GM18868 (cell line): ENCODE measurements at regions not wholly inside any gene's neighbourhood (a gene's known extent, or its start where the extent isn't known, plus 50 kb on each side); places are given as distances from the start of the nearest gene placed in this dataset.

Experiments
- ATAC-seq: cut with Tn5 transposase; IDR thresholded peaks from one replicate; pipeline ENCODE4 v1.9.1; 2021; ENCODE audit warnings: mild to moderate bottlenecking, moderate library complexity; ENCODE audit not compliant: unreplicated experiment

DNA sequence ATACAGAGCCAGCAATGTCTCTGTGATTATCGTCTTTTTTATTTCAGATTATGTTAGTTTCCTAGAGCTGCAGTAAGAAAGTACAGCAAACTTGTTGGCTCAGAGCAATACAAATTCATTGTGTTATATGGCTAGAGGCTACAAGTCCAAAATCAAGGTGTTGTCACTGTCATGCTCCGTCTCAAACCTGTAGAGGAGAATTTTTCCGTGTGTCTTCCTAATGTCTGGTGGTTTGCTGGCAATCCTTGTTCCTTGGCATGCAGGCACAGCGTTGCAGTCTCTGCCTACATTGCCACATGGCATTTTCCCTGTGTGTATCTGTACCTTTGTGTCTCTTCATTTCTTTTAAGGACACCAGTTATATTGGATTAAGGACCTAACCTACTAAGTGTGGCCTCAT is 244.4 kb downstream of the LRRIQ3 start:
- no peak for ATAC-seq

DNA sequence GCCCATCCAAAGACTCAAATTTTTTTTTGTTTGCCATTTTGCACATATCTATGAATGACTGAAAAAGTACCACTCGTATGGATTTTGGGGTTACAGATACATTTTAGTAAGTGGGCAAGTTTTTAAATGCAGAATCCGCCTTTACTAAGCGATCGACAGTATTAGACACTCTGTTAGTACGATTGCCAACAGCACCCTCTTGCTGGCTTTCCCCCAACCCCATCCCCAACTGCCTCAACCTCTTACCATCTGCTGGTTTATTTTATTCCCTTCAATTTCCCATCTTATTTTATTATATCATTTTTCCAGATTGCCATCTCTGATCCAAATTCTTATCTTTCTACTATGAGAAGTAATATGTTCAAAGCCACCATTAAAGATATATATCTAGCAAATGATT is 244.8 kb downstream of the LRRIQ3 start:
- ATAC-seq, result no peak

DNA sequence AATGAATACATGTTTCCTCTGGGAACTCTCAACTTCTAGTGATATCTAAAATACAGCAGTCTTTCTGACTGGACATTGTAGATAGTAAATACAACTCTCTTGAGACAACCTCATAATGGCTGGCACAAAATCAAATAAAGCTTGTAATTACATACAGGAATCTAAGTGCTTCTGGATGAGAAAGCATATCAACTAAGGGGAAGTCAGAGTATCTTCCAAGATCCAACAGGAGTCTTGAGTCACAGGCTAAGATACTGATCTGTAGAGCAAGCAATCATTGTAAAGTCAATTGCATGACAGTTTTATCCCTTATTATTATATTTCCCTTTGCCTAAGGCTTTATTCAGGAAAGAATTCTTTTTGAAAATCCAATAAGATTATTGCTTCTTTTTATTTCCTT is 249.9 kb downstream of the LRRIQ3 start:
- ATAC-seq, result no peak

DNA sequence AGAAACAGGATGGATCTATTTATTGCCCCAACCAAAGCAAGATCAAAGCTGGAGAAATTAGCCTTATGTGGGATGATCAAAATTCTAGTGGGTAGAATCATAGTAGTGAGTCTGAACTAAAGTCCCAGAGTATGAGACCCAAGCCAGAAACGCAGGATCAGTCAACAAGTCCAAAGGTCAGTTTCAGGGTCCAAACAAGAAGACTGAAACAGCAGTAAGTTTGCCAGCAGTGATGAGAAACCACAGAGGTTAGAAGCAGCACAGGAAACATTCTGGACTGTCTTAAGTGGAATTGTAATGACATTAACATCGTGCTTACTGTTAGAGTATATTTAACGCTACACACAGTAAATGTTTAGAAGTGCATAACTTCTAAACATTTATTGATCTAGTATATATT is 251.0 kb downstream of the LRRIQ3 start:
- no peak for ATAC-seq

DNA sequence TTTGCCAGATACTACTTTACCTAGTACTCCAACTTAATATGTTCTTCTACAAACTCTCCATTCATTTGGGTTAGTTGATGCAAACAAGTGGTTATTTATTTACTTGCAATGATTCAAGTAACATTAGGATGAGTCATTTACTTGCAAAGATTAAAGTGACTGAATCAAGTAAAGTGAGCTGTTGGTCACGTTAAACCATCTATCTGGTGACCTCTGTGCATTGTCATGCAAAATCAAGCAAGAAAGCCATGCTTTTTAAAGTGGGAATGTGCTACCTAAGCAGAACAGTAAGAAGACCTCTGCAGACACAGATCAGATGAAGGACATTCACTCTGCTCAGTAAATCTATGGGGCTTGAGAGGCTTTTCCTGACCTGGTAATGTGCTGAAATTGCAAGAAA is 254.7 kb downstream of the LRRIQ3 start:
- ATAC-seq, result no peak

DNA sequence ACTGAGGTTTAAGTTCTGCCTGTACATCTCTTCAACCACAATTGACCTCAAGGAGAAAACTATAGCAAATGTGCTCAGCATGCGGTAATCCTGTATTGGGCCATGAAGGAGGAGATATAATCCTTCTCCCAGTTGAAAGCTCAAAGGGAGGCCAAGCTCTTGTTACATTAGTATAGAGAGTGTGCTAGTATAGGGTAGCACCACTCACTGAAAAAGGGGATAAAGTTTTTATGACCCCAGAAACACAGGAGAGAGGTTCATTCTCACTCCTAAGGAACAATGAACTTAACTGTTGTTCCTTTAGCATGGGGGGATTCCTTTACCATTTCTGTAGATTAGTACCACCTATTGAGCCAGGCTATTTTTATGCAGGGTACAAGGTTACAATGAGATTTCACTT is 267.7 kb downstream of the LRRIQ3 start:
- no peak for ATAC-seq

DNA sequence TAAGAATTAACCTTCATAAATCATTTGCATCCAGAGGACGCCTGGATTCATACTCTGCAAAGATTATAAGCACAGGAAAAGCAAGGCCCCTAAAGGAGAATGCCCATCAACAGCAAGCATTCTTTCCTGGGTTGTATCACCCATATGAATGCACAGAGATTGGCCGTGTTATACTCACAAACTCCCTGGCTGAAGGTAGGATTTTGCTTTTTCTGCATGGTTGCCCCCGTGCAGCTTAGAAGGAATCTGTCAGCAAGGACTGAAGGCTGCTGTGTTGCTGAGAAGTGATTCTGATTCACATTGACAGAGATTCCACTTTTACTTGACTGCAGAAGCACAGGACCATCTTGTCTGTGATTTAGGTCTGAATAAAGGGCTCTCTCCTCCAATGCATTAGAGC is 283.0 kb downstream of the LRRIQ3 start:
- no peak for ATAC-seq

DNA sequence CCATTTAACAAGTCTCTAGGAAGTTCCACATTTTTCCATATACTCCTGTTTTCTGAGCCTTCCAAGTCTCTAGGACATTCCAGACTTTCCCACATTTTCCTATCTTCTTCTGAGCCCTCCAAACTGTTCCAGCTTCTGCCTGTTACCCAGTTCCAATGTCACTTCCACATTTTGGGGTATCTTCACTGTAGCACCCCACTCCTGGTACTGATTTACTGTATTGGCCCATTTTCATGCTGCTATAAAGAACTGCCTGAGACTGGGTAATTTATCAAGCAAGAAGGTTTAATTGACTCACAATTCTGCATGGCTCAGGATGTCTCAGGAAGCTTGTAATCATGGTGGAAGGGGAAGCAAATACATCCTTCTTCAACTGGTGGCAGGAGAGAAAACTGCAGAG is 285.0 kb downstream of the LRRIQ3 start:
- ATAC-seq, result no peak

DNA sequence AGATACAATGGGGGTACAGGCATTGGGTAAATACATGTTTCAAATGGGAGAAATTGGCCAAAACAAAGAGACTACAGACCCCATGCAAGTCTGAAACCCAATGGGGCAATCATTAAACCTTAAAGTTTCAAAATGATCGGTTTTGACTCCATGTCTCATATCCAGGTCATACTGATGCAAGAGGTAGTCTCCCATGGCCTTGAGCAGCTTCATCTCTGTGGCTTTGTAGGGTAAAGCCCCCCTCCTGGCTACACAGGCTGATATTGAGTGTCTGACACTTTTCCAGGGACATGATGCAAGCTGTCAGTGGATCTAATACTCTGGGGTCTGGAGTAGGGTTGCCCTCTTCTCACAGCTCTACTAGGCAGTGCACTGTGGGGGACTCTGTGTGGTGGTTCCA is 286.1 kb downstream of the LRRIQ3 start:
- ATAC-seq, result no peak

DNA sequence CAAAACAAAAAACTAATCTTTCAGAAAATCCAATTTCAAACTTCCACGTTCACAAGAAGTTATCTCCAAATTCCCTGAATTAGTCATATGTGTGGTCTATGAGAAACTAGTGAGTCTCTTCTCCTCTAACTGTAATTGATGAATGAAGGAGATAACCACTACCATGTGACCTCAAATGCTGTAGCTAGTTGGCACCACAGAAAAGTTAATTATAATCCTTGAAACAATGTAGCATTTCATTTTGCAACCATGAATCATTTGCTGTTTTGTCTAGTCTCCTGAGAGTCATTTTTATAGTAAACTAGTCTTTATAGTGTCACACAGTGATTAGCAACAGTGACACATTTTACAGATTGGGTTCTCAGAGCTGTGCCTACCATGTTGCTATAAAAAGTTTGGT is 287.5 kb downstream of the LRRIQ3 start:
- ATAC-seq, result no peak

DNA sequence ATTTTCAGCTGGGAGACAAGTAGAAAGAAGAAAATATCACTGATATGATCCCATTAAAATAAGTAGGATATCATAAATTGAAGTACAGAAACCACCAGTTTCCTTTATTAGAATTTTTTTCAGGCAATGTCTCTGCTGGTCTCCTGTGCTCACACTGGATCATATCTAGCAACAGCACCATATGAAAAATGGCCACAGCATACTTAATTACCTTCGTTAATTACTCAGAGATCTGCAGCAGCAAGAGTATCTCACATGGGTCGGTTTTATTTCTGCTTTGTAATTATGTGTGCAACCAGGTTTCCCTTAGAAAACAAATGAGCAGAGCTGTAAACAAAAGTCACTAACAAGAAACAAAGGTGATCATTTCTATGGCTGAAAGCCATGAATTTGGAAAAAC is 287.9 kb downstream of the LRRIQ3 start:
- ATAC-seq, result no peak

DNA sequence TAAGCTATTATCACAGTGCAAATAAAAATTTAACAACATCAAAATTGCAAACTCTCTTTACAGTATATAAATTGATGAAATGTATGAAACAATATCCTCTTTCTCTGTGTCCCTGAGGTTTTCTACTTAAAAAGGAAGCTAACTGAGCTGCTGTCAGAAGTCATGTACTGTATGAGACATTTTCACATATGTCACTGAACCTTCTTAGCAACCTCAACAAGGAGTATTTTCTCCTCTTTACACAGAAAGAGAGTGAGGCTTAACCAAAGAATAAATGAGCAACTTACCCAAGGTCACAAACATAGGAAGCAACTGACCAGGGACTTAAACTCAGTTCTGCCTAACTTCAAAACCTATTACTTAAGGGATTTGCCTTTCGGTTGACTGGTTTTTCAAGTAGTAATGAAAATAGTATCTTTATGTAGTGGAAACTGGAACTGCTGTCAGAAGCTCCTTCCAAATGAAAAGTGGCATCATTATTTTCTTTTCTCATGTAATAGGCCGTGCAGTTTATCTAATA is 288.9 kb downstream of the LRRIQ3 start:
- no peak for ATAC-seq

DNA sequence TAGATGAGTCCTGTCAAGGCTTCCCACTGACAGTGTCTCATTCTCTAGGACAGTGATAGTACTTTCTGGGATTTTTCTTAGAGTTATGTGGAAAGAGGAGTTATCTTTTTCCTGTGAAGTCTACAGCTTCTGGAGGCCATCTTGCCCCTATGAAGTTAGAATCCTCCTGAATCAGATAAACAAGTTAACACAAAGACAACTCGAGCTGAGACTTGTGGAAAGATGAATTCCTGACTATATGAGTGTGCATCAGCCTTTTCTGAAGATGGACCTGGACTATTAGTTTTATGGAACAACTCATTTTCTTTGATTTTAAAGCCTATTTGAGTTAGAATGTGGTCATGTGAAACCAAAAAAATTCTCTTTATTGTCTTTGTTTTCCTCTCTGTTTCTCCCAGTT is 290.9 kb downstream of the LRRIQ3 start:
- no peak for ATAC-seq

DNA sequence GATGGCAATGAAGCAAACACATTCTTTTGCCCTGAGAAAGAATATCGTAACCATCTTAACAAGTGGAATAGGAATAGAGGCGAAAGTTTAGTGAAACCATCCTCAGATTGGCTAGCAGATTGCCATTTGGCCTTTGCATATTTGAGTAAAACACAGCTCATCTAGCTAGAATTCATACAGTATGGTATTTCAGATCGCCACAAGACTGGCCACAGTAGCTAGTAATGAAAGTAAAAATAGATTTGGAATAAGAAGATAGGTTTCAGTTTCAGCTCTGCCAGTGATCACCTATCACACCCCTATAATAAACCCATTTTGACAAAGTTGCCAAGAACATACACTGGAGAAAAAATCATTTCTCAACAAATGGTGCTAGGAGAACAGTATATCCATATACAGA is 294.9 kb downstream of the LRRIQ3 start:
- no peak for ATAC-seq

DNA sequence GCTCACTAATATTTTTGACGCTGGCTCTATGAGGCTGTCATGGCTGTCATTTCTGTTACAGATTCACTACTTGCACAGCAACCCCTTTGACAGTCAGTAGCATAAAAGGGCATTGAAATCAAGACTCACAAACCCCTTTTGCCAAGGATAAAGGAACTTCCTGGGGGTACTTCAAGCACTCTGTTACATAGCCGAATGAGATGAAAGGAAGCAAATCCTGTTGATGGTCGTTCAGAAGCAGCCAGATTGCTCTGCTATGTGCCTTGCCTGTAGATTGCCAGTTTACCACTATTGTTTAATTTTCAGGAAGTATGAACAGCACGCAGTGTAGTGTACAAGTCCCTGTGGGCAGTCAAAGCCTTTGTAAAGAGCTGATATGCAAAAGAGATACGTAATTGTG is 296.2 kb downstream of the LRRIQ3 start:
- no peak for ATAC-seq

DNA sequence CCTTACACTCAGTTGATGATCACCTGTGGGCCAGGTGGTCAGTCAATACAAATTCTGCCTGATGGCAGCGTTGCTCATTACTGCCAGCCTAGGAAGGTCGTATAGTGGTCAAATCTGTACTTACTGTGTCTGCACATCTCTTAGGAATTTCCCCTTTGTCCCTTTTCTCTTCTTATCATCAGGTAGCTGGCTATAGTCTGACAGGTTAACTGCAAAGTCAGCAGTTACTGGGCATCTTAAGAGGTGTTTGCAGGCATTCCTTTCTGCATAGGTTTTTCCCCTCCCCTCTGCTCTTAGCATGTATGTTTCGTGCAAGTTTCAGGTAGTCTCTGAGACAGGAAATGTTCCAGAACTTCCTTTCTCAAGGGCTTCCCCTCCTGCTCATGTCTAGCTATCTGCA is 298.7 kb downstream of the LRRIQ3 start:
- ATAC-seq, result no peak

DNA sequence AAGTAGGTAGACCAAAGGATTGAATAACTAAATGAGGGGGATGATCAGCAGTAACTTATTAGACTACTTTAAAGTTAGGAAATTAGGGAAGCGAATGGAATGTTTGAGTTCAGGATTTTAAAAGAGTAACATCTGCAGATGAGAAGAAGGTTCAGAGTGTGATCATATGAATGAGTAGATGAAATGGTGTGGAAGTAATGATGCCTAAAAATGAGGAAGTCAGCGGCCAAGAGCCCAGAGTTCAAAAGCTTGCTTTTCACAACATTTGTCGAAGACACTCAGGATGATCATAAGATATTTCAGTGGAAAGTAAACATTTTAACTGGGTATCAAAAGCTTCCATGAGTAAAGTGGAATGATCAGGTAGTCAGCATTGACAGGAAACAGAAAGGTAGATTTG is 299.4 kb downstream of the LRRIQ3 start:
- ATAC-seq, result no peak

DNA sequence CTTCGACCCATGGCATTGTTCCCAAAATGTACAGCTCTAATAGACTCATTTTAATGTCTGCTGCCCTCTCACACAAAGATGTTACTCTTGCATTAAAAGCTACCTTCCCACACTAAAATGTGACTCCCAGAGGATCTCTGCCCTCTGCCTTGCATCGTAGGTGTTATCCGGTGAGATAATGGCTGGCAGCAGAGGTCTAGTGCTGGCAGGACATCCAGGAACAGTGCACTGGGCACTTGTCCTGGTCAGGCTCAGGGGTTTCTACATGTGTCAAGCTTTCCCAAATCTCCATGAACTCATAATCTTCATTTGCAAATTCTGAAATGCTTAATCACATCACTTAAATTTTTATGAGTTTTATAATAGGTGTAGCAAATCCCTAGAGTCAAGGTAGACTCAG is 310.6 kb downstream of the LRRIQ3 start:
- no peak for ATAC-seq

DNA sequence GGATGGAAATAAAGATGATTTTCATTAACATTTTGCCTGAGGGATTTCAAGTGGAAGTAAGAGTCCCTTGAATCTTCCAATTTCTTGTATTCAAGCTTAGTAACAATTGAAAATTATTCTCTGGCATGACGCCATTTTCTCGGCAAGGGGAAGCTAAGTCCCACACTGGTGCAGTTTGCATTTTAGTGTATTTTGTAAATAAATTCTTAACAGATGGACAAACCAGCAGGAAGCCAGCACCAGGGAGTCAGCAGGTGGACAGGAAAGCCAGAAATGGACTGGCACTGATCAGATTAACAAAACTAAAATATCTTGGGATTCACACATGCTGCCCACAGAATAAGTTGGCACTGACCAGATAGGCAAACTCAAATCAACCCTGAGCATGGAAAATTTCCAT is 311.3 kb downstream of the LRRIQ3 start:
- ATAC-seq, result no peak

DNA sequence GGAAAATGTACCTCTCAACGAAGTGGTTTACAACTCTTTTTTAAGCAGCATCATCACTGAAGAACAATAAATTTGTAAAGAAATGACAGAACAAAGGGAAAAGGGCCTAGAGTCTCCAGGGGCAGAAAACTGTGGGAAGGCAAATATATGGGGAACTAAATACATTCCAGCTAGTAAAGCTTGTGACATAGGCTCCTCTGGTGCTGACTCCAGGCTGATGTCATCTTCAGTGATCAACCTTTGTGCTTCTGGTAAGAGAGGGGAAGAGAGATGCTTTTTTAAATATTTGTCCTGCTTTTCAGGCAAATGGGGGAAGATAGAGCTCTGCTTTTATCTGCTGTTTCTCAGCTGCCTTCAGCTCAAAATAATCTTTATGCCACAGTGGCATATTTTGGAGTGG is 323.2 kb downstream of the LRRIQ3 start:
- ATAC-seq, result no peak

DNA sequence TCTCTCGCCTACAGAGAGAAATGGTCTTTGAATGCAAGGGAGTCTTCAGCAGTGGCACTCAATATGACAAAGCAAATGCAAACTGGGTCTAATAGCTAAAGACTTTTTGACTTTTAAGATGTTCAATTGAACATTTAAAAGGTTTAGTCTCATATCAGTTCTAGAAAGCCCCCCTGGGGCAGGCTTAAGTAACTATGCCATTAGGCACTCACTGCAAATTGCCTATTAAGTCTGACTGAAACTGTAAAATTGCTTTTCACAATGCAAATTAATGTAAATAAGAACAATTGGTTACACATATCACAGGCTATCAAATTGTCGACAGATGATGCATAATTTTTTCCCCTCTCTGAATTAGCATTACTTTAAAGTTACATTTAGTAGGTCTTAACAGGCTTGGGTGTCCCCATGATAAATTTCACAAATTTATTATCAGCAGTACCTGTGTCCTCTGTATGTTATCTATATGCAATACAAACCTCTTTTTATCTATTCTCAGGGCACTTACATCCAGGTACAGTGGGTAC is 329.1 kb downstream of the LRRIQ3 start:
- ATAC-seq, result no peak

DNA sequence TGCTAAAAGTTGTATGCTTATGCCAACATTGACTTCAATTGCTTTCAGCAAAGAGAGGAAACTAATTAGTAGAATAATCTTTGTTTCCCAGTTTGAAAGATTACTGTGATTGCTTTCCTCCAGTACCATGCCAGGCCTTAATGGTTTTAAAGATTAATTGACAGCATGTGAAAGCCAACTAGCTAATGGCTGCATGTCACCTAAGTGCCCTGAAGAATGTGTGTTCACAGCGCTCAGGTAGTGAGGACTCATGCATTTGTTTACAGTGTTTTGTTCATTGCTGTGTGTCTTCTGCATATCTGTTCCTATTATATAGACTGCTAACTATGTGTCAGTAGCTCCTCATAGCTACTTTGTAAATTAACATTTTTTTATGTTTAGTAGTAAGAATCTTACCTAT is 335.6 kb downstream of the LRRIQ3 start:
- no peak for ATAC-seq

DNA sequence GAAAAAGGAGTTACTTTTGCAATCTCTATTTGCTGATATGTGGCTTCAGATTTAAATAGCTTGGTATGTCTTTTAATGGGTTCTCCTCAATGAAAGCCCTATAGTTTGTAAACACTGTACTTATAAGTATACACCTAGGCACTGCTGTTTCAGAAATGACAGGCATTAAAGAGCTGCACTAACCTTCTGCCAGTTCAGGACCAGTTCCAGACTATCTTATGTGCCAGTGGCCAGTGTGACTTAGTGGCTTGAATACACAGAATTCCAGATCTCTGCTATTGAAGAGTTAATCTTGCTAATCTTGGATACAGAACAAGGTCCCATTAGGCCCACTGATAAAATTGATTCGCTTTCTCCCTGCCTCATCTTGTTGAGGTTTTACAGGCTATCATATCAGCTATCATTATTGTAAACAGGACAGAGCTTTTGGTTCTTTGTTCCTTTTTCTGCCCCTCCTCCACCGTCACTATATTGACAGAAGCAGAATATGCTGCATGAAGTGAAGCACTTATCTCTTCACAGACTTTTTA is 337.5 kb downstream of the LRRIQ3 start:
- ATAC-seq, result no peak
